CD4-positive, alpha-beta memory T cell (primary cell): ENCODE measurements at regions not wholly inside any gene's neighbourhood (a gene's known extent, or its start where the extent isn't known, plus 50 kb on each side); places are given as distances from the start of the nearest gene placed in this dataset.

Source experiments
- CTCF ChIA-PET: fragments of 350-600 bp; sonication (Branson Sonifier 250); formaldehyde crosslinking; loops from one replicate; lab custom pipeline; 2021; ENCODE audit warnings: inconsistent platforms; ENCODE audit not compliant: partially characterized antibody; lab: Charles Lee
- POLR2A ChIA-PET: fragments of 350-600 bp; sonication (Branson Sonifier 250); formaldehyde crosslinking; loops from one replicate; lab custom pipeline; 2021; ENCODE audit not compliant: partially characterized antibody; lab: Charles Lee
- DNase-seq, 5 donors: peaks; one replicate each; pipeline versions ENCODE4 v3.0.0 to v3.0.0-alpha.2; 2020 to 2022; ENCODE audit warnings: mixed read lengths in 1 of 5
- H3K27ac ChIP-seq: one replicate; pipeline ENCODE4 v1.7.0; 2013; ENCODE audit warnings: low read depth, low read length
- H3K27me3 ChIP-seq: 2 replicates; pipeline ENCODE4 v1.7.0; 2013; ENCODE audit warnings: mild to moderate bottlenecking, low read length, moderate library complexity; ENCODE audit not compliant: insufficient read depth
- H3K36me3 ChIP-seq: 2 replicates; pipeline ENCODE4 v1.7.0; 2013; ENCODE audit warnings: mild to moderate bottlenecking, low read length, moderate library complexity; ENCODE audit not compliant: insufficient read depth
- H3K4me1 ChIP-seq: 2 replicates; pipeline ENCODE4 v1.7.0; 2013; ENCODE audit warnings: mild to moderate bottlenecking, low read length, moderate library complexity; ENCODE audit not compliant: insufficient read depth
- H3K4me3 ChIP-seq, 2 donors: one replicate each; pipeline ENCODE4 v1.7.0; 2013; ENCODE audit warnings: low read length in 2 of 2, mild to moderate bottlenecking in 1 of 2
- H3K9me3 ChIP-seq, 2 donors: one replicate each; pipeline ENCODE4 v1.7.0; 2013; ENCODE audit warnings: low read length in 2 of 2, control low read depth in 1 of 2; ENCODE audit not compliant: control insufficient read depth in 1 of 2
- H3K27ac Mint-ChIP-seq, 7 donors: one replicate each; pipeline ENCODE4 v1.8.0; 2020 to 2021; ENCODE audit warnings: mixed read lengths in 7 of 7, mild to moderate bottlenecking in 6 of 7, inconsistent platforms in 3 of 7, moderate library complexity in 3 of 7
- H3K27me3 Mint-ChIP-seq, 2 donors: one replicate each; pipeline ENCODE4 v1.8.0; 2020 to 2021; ENCODE audit warnings: mixed read lengths in 2 of 2
- H3K36me3 Mint-ChIP-seq, 2 donors: one replicate each; pipeline ENCODE4 v1.8.0; 2020 to 2021; ENCODE audit warnings: mixed read lengths in 2 of 2, inconsistent platforms in 1 of 2, mild to moderate bottlenecking in 1 of 2
- H3K4me1 Mint-ChIP-seq, 4 donors: one replicate each; pipeline ENCODE4 v1.8.0; 2020 to 2021; ENCODE audit warnings: mixed read lengths in 4 of 4, mild to moderate bottlenecking in 1 of 4
- H3K4me3 Mint-ChIP-seq, 8 donors: one replicate each; pipeline ENCODE4 v1.8.0; 2020 to 2021; ENCODE audit warnings: mixed read lengths in 8 of 8, mild to moderate bottlenecking in 7 of 8, moderate library complexity in 6 of 8, inconsistent platforms in 3 of 8
- H3K9me3 Mint-ChIP-seq, 8 donors: one replicate each; pipeline ENCODE4 v1.8.0; 2020 to 2021; ENCODE audit warnings: mixed read lengths in 8 of 8, mild to moderate bottlenecking in 5 of 8, inconsistent platforms in 3 of 8, moderate library complexity in 1 of 8
- intact Hi-C: fragments of 100-400 bp; cut with micrococcal nuclease; formaldehyde crosslinking; loops from one replicate; pipeline ENCODE4 v1.15.1; 2023

GRCh38 chr3:184761976-184762375 is 50.0 kb upstream of the VPS8 start:
- no peak overlapping the region for H3K4me3 Mint-ChIP-seq
- H3K9me3 ChIP-seq: no peaks in the 10 kb centered on the region
- H3K27ac Mint-ChIP-seq: peak overlapping the region in 1 of 7 donors; percentile 1
- H3K27ac ChIP-seq: no peak overlapping the region
- no peaks in the 10 kb centered on the region for H3K9me3 Mint-ChIP-seq
- CTCF ChIA-PET: interaction anchor here (1.2 kb wide), 2 partner anchors 11 to 12 kb away, joined by 3 read pairs; no protein-coding TSS in a partner anchor
- no peaks in the 10 kb centered on the region for H3K36me3 ChIP-seq
- H3K27me3 Mint-ChIP-seq: peaks cover 11 to 15% of the 10 kb centered on the region in 2 donors
- POLR2A ChIA-PET: no interaction called here
- H3K4me3 ChIP-seq: no peak overlapping the region
- no peaks in the 10 kb centered on the region for H3K36me3 Mint-ChIP-seq
- H3K27me3 ChIP-seq: no peaks in the 10 kb centered on the region
- intact Hi-C loops: no loop called here
- H3K4me1 Mint-ChIP-seq: peaks cover 0 to 5% (median under 1%) of the 10 kb centered on the region in 4 donors
- DNase-seq: no peak
- H3K4me1 ChIP-seq: no peaks in the 10 kb centered on the region
